Ishikawa (cell line): ENCODE measurements at regions not wholly inside any gene's neighbourhood (a gene's known extent, or its start where the extent isn't known, plus 50 kb on each side); places are given as distances from the start of the nearest gene placed in this dataset.

Experiments
- EGR1 ChIP-seq: IDR thresholded peaks from 2 replicates; pipeline ENCODE4 v1.6.1; 2012
- REST ChIP-seq: IDR thresholded peaks from 2 replicates; pipeline ENCODE4 v1.6.1; 2012; ENCODE audit warnings: low read depth, mild to moderate bottlenecking
- YY1 ChIP-seq: IDR thresholded peaks from 2 replicates; pipeline ENCODE4 v1.6.1; 2012; ENCODE audit warnings: low read depth

- TF ChIP-seq EGR1 (no peak), REST (no peak), YY1 (no peak)
Observed at GRCh38 chr5:39942606-39943005, 517.8 kb upstream of the DAB2 start.
